ENCODE measurements at regions not wholly inside any gene's neighbourhood (a gene's known extent, or its start where the extent isn't known, plus 50 kb on each side); places are given as distances from the start of the nearest gene placed in this dataset.
"Not testable (repeated sequence)": the region's sequence is repeated elsewhere in the genome, so short reads cannot be mapped to it uniquely, and the experiment has no call there.

DNA sequence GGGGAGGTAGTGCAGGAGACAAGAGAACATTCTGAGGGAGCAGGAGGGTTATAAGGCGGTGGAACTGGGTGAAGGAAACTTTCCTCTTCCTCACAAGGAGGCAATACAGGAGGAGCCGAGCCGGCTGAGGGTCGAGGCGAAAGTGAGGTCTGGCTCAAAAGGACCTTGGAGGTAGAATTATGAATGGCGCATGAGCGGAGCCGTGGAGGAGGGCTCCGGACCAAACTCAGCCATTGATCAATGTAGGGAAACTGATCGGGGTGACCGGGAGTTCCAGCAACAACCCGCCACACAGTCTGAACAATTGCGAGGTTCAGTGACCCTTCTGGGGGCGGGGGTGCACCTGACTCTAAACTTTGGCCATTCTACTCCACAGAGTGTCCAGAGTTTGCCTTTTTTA is 118.7 kb upstream of the PZP start:
- TF ChIP-seq CTCF, POLR2A (IDR thresholded peaks at IDR 0.05): not testable (repeated sequence)
